Fibroblast of lung (primary cell): ENCODE measurements at regions not wholly inside any gene's neighbourhood (a gene's known extent, or its start where the extent isn't known, plus 50 kb on each side); places are given as distances from the start of the nearest gene placed in this dataset.

Source experiments
- CTCF ChIP-seq, 2 donors: IDR thresholded peaks in 1 of 2; conservative IDR thresholded peaks in 1 of 2; 1 replicate in 1 of 2; 2 replicates in 1 of 2; pipeline ENCODE4 v1.5.1; 2011 to 2012; ENCODE audit warnings: low read length in 2 of 2, control low read depth in 1 of 2, inconsistent platforms in 1 of 2, low read depth in 1 of 2, mild to moderate bottlenecking in 1 of 2
- EZH2 ChIP-seq: IDR thresholded peaks from 2 replicates; pipeline ENCODE4 v1.5.1; 2012; ENCODE audit warnings: low read length, control low read depth, mild to moderate bottlenecking; ENCODE audit errors: missing control alignments

- TF ChIP-seq CTCF (conservative IDR thresholded peaks at IDR 0.05 in 1 of 2, IDR thresholded peaks at IDR 0.05 in 1 of 2; ENCODE audit: low read depth in 1 of 2, low read length in 2 of 2) (no peak), EZH2 (no peak)
Observed at GRCh38 chr2:207227749-207228145, 62.0 kb upstream of the KLF7 start.
